ENCODE measurements at regions not wholly inside any gene's neighbourhood (a gene's known extent, or its start where the extent isn't known, plus 50 kb on each side); places are given as distances from the start of the nearest gene placed in this dataset.
"Not testable (repeated sequence)": the region's sequence is repeated elsewhere in the genome, so short reads cannot be mapped to it uniquely, and the experiment has no call there.

DNA sequence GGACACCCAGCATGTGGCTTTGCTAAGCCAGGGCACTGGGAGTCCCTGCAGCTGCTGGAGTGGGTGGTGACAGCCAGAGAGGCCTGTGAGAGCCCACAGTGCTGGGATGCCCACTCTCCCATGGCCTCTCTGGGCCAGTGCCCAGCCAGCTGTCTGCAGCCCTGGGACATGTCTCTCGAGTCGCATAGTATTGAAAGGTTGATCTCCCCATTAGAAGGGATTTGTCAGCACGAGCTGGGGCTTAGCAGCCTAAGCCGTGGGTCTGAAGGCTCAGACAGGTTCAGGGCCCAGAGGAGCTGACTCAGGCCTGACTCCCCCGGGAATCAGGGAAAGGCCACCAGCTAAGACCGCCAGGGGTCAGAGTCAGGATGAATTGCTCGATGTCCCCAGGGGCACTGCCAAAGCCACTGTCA, 53.5 kb downstream of the FOXD2 start:
- FAIRE-seq = no peak

DNA sequence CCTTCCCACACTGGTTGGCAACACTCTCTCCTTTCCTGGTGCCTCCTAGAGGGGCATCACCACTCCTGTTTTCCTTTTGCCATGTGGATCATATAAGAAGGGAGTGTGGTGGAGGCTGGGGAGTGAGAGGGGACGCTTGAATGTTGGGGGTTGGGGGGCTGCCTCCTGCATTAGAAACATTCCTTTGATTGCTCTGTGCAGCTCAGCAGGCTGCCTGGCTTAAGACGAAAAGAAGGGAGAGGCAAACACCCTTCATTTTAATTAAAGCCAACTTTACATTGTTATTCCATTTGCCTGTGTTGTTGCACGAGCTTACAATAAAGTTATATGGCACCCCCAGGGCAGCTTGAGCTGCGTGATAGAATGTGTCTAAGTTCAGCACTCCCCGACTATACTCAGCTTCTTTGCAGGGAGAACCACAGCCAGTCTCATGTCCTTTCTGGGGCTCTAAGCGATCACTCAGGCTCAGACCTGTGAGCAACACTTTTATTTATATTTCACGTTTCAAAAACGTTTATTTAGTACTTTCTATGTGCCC, 57.4 kb downstream of the FOXD2 start:
- no peak for FAIRE-seq

- no peak for FAIRE-seq
These were observed 60.7 kb downstream of the FOXD2 start for GRCh38 chr1:47498551-47498950.

DNA sequence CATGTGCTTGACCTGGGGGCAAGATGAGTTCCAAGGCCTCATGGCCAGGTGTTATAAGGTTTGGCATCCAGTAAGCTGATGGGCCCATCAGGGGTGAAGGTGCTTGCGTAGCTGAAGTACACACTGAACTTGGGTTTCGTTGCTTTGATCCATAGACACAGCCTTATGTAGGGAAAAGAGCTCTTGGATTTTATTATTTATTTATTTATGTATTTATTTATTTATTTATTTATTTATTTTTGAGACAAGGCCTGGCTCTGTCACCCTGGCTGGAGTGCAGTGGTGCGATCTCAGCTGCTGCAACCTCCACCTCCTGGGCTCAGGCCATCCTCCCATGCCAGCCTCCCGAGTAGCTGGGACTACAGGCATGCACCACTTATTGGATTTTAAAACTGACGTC, 63.2 kb downstream of the FOXD2 start:
- FAIRE-seq = no peak

GRCh38 chr1:47502746-47503370, 65.0 kb downstream of the FOXD2 start:
- FAIRE-seq = no peak

DNA sequence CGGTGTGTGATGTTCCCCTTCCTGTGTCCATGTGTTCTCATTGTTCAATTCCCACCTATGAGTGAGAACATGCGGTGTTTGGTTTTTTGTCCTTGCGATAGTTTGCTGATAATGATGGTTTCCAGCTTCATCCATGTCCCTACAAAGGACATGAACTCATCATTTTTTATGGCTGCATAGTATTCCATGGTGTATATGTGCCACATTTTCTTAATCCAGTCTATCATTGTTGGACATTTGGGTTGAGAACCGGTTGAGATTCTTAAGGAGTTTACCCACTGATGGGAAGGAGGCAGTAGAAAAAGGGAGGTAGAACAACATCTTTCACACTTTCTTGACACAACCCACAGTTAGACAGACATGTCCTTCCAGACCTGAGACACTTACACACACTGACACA, 67.0 kb downstream of the FOXD2 start:
- FAIRE-seq = not testable (repeated sequence)

DNA sequence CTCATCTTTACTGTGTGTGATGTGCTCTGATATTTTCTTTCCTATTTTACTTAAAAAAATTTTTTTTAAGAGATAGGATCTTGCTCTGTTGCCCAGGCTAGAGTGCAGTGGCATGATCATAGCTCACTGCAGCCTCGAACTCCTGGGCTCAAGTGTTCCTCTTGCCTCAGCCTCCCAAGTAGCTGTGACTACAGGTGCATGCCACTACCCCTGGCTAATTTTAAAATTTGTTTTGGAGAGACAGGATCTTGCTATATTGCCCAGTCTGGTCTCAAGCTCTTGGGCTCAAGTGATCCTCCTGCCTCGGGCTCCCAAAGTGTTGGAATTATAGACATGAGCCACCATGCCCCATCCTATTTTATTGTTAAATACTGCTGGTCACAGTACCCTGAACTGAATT, 67.4 kb downstream of the FOXD2 start:
- no peak for FAIRE-seq

DNA sequence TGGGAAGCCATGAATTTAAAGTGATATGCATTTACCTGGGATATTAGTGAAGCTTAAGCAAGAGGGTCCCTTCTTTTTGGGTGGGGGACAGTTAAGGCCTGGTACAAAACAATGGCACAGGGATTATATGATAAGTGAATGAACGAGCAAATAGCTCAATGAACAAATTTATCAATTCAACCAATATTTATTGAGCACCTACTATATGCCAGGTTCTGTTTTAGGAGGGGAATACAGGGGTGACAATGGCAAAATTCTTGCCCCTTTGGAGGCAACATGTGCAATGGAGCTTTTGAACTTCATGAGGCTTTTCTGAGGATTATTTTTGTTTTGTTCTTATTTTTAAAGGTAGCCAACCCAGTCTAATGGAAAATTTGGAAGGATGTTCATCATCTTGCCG, 68.2 kb downstream of the FOXD2 start:
- no peak for FAIRE-seq

- no peak for FAIRE-seq
These were observed 69.3 kb downstream of the FOXD2 start for GRCh38 chr1:47507144-47507543.

DNA sequence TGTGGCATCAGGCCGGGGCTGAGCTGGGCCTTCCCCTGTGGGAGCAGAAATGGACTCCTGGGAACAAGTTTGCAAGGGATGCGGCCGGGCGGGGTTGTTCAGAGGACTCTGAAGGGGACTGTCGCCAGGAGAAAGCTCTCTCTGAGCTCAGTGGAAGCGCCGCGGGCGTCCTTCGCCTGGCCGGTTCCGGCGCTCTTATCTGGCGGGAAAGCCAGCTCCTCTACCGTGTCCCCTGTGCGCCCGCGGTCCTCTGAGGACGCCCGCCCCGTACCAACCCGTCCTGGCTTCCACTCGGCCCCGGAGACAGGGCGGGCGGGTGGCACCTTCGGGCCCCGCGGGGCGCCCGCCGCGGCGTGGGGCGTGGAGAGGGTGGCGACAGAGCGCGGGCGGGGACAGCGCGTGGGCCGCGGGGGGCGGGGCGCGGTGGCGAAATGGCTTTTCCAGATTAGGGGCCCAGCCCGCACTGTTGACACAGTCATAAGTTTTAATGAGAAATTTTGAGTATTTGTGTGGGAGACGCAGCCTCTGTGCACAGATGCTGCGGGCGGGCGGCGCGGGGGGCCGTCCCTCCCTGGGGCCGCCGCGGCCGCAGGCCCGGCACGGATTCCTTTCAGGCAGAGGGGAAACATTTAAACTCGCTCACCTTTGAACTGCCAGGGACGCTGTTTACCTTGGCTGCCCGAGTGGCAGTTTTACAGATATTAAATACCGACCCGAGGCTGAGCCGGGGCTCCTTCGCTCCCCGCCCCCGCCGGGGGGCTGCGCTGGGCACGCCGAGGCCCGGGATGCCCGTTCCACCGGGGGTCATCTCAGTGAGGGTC, 70.2 kb downstream of the FOXD2 start:
- no peak for FAIRE-seq

GRCh38 chr1:47508702-47509431, 71.0 kb downstream of the FOXD2 start:
- FAIRE-seq = no peak

- FAIRE-seq = no peak
These were observed 72.5 kb downstream of the FOXD2 start for GRCh38 chr1:47510282-47510811.

GRCh38 chr1:47511825-47512224, 74.0 kb downstream of the FOXD2 start:
- no peak for FAIRE-seq

DNA sequence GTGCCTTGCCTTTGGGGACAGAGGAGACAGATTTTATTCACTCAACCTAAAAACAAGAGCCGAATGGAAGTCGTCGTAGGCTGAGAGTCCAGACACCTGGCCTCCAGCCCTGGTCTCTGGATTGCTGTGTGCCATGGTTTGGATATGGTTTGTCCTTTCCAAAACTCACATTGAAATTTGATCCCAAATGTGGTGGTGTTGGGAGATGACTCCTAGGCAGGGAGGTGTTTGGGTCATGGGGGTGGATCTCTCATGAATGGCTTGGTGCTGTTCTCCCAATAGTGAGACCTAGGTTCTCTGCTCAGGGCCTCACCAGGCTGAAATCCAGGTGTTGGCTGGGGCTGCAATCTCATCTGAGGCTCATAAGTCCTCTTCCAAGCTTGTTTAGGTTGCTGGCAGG, 75.5 kb downstream of the FOXD2 start:
- FAIRE-seq = no peak

GRCh38 chr1:47514229-47514628, 76.4 kb downstream of the FOXD2 start:
- FAIRE-seq = no peak

GRCh38 chr1:47515164-47515789, 77.4 kb downstream of the FOXD2 start:
- FAIRE-seq = no peak

GRCh38 chr1:47517946-47518345, 80.1 kb downstream of the FOXD2 start:
- no peak for FAIRE-seq

GRCh38 chr1:47519491-47519890, 81.6 kb downstream of the FOXD2 start:
- FAIRE-seq = no peak

GRCh38 chr1:47519971-47520370, 82.1 kb downstream of the FOXD2 start:
- no peak for FAIRE-seq

- FAIRE-seq = no peak
These were observed 83.4 kb downstream of the FOXD2 start for GRCh38 chr1:47521034-47521881.

DNA sequence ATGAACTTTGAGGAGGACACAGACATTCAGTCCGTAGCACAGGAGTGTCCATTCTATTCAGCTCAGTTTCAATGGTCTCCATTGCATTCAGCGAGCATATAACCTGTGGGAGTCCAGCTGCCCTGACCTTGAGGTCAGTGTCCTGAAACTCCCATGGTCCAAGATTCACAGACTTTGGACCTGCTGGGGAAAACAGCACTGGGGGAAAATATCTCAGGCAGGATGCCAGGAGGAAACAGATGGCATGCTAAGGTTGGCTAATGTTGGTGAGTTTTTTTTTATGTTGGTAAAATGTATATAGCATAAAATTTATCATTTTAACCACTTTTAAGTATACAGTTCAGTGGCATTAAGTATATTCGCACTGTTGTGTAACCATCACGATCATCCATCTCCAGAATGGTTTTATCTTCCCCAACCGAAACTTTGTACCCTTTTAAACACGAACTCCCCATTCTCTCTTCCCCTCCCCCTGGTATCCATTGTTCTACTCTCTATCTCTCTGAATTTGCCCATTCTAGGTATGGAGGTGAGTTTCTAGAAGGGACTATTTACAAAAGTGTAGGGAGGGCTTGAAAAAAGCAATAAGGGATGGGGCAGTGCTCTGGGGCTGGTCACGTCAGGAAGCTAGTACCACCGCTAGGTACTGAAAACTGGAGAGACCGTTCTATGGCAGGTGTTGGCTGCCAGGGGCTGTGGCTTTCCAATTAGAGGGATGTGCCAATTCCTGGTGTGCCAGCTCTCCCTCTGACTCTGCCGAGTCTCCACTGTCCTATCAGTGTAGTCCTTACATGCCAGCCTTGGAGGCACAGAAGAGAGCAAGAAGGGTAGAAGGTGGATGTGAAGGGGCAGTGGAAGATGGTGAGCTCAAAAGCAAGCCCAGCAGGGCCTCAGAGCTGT, 85.3 kb downstream of the FOXD2 start:
- FAIRE-seq = no peak

Measured in TTC549 (cell line).